NCI-H1694 treated with DMSO at 0.1 percent for 48 hours (cell line): ENCODE measurements at regions not wholly inside any gene's neighbourhood (a gene's known extent, or its start where the extent isn't known, plus 50 kb on each side); places are given as distances from the start of the nearest gene placed in this dataset.
"Not testable (repeated sequence)": the region's sequence is repeated elsewhere in the genome, so short reads cannot be mapped to it uniquely, and the experiment has no call there.

Experiments used
- DNase-seq: peaks from one replicate; lab custom pipeline; 2025; lab: John Stamatoyannopoulos, UW

DNA sequence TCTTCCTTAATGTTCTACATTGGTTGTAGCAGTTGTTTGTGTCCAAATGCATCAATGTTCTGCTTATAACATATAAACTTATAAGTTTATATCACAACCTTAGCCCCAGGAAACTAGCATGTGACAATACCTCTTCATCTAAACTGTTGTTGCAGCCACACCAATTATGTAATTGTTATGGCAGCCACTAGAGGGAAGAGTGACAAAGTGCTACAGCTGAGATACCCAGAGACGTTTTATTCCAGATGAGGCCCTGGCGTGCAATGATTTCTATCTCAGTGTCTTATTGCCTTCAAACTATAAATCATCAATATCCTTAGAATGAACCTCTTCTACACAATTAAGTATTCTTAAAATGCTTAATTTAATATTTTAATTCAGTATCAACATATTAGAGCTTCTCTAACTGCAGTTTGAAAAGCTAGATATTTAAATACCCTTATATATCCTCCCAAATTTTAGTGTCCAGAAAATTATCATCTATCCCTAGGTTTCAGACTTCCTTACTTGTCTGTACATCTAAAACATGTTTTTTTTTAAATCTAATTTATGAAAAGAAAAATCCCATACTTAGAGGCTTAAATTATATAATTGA, 171.6 kb downstream of the PCDH10 start:
- DNase-seq = peak; percentile 13

DNA sequence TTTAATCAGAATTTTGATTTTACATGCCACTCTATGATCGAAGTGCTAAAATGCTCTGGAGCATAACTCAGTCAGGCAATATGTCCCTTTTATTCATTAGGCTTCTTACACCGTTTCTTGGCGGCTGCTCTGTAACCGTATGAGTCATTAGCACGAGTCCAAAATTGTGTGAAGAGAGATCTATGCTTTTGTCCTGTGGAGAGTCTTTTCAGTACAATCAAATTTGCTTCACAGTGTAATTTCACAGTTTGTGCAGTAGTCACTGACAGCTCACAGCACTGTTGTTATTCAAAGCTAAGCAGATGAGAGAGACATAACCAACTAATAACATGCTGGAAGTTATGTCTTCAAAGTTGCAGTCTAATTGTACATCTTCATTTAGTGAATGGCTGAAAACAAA, 167.8 kb downstream of the PCDH10 start:
- DNase-seq = no peak

DNA sequence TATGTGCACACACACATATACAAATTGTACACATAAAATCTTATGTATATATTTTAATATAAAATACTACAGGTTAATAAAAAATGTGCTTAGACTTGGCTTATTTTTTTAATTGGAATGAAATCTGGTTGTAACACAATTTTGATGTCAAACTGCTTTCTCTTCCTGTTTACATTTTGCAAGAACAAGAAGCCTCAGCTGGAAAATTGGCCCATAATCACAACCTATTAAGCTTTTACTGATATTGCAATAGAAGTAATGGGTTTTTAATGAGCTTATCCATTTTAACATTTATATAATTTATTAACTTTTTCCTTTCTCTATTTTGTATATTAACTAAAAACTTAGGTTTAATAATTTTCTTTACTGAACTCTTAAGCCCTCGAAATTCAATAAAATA, 165.9 kb downstream of the PCDH10 start:
- no peak for DNase-seq

DNA sequence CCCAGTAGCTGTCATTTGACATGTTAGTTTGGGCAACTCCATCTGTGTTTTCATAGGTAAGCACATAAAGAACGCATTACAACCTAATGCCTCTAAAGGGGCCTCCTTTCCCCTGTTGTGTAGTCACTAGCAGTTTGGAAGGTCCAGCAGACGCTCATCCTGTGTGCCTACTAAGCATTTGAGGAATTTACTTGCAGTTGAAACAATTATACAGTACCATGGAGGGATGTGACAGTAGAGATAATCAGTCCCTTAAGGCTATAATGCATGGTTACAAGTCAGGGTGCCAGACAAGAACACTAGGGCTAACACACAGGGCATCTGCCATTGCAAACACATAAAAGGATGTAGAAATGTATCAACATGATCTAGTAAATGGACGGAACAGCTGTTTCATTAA, 138.3 kb downstream of the PCDH10 start:
- DNase-seq = no peak

DNA sequence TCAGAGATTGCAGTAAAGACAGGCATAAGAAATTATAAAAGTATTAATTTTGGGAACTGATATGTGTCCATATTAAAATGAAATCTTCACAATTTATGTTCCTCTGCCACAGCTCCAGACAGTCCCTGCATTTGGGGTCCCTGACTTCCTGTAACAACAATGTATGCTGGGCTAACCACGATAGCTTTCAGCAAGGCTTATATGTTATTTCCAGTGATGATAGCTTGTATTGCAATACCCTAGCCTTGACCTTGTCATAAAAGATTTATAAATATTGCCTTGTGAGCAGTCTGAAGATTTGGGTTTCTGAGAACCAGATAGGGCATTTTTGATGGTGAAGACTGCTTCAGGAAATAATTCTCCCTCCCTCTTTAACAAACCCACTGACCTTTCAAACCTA, 129.5 kb downstream of the PCDH10 start:
- DNase-seq = no peak

DNA sequence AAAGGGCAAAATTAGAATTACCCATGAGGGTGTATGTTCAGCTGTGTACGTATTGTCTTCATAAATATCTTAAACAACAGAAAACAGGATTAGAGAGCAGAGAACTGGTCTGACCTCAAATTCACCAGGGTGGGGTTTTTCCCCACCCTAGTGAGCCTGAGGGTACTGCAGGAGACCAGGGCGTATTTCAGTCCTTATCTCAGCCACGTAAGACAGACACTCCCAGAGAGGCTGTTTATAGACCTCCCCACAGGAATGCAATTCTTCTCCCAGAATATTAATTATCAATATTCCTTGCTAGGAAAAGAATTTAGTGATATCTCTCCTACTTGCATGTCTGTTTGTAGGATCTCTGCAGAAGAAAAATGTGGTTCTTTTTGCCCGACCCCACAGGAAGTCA, 128.8 kb downstream of the PCDH10 start:
- not testable (repeated sequence) for DNase-seq

DNA sequence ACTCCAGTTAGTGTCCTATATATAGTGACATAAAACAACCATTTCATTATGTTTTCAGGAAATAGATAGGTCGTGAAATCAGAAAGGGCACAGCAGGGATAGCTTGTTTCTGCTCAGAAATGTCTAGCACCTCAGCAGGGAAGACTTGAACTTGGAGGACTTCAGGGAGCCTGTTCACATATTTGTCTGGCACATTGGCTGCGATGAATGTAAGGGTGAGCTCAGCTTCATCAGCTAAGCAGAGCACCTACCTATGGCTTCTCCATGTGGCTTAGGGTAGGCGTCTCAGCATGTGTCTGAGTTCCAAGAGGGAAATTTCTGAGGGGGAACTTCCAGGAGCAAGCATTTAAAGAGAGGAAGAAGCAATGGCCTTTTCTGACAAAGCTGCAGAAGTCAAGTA, 126.2 kb downstream of the PCDH10 start:
- no peak for DNase-seq

DNA sequence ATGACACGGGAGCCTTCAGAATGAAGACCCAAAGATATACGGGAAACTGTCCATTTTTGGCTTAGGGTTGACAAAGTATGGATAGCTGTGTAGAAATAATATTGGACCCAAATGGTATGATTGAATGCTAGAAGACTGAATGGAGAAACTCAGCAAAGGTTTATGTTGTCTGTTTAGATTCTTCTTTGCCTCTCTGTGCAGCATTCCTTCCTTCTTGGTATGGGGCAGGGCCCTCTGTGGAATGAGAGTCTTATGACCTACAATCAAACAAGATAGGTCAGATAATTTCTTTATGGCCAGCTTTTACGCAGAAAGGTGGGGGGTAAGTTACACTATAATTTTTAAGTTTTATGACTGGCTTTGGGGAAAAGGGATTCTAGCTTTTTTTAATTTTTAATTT, 124.3 kb downstream of the PCDH10 start:
- no peak for DNase-seq

DNA sequence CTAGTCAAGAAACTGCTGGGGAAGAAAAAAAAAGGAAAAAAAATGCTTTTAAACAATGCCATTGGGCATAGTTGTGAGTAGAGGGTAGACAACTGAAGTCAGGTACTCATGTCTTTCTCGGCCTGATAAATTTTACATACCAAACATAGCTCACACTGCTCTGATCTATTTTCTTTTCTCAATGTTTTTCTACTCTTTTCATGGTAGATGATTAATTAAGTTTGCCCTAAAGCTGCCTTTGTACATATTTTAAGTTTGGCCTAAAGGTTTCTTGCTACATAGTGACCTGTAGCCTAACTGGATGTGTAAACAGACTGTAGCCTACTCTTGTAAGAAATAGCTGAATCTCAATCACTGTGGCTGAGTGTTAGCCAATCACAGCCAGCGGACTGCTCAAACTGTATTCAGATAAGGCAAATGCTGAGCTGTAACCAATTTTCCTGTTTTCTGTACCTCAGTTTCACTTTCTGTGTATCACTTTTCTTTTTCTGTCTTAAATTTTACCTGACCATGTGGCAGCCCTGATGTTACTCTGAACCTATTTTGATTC, 121.0 kb downstream of the PCDH10 start:
- DNase-seq = no peak

DNA sequence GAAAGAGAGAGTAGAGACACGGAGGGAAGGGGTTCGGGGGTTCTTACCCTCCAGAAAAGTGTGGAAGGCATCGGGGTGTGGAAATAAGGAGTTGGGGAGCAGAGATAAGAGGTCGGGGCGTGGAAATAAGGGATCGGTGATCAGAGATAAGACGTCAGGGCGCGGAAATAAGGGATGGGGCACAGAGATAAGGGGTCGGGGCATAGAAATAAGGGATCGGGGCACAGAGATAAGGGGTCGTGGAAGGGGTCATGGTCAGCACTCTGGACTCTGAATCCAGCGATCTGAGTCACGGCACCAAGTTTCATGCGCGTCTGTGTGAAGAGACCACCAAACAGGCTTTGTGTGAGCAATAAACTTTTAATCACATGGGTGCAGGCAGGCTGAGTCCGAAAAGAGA, 119.1 kb downstream of the PCDH10 start:
- DNase-seq = no peak

DNA sequence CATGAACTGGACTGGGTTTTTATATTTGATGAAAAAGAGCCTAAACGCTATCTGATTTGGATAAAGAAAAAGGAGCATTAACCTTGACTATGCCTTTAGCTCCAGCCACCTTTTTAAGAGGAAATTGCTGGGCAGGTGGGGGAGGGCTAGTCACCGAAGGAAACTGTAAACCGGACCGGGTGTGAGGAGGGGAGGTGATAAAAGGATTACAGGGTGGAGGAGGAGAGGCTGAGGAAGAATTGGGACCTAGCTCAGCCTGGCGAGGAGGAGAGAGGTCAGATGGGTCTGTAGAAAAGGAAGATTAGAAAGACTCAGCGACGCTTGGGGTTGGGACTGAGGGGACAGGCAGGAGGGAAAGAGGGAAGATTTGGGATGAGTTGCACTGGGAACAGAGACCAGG, 118.4 kb downstream of the PCDH10 start:
- DNase-seq = not testable (repeated sequence)

DNA sequence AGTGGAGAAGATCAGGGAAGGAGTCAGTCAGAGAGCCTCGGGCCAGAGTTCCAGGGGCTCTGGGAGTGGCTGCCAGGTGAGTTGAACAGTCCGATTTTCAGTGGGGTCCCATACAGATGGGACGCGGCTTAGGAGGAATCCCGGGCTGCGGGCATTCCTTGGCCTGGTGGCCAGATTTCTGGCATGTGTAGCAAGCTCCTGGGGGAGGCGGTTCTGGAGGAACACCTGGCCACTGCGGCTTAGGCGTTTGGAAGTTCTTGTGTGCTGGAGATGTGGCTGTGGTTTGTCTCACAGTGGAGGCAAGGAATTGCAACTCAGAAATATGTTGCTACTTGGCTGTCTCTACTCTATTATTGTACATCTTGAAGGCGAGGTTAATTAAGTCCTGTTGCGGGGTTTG, 117.9 kb downstream of the PCDH10 start:
- not testable (repeated sequence) for DNase-seq

DNA sequence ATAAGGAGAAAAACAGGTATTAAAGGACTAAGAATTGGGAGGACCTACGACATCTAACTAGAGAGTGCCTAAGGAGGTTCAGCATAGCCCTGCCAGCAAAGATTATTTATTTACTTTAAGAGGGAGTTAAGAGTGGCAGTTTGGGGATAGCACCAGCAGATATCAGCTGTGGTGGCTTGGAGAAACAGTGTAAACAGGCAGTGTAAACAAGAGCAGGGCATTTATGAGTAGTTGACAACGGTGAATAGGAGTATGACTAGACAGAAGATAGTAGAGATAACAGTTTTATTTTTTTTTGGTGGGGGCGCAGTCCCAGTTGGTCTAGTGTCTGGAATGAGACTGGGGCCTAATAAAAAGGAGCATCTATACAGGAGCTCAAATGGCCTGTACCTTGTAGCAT, 115.2 kb downstream of the PCDH10 start:
- DNase-seq = not testable (repeated sequence)

DNA sequence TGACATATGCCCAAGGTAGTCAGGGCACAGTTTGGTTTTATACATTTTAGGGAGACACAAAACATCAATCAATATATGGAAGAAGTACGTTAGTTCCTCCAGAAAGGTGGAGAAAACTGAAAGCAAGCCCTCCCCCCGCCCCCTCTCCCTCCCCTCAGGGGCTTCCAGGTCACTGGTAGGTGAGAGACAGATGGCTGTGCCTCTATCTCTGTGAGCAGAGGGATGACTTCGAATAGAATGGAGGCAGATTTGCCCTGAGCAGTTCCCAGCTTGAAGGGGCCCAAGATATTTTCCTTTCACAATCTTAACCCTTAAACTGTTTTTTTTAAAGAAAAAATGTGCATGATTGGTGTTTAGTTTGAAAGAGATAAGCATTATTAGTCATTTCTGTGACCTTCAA, 114.0 kb downstream of the PCDH10 start:
- no peak for DNase-seq

DNA sequence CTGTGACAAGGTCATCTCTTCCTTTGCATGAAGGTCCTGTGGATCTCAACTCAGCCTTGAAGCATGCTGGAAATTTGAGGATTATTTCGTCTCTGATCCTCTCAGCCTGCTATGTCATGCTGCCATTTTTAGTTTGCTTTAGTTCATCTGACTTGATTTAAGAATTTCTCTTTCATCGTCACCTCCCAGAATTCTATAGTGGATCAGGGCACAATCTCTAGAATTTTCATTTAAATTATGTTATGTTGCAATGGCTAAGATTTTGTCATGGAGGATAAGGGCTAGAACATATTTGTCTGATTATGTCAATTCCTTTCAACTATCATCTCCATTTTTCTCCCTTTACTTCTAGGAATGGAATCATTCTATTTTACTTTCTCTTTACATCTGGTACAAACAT, 98.8 kb downstream of the PCDH10 start:
- no peak for DNase-seq

DNA sequence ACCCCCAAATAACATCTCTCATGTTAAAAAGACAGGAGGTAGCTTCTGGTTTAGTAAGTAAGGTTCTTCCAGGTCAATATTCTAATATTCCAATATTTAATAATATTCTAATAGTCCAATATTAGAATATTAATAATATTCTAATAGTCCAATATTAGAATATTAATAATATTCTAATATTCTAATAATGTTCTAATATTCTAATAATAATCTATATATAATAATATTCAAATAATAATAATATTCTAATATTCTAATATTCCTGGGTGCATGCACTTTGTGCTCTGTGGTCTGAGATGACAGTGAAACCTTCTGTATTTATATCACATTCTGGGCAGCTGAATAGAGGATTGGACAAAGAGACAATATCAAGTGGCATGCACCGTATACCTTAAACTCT, 96.1 kb downstream of the PCDH10 start:
- DNase-seq = no peak
